Common myeloid progenitor, CD34-positive (primary cell): ENCODE measurements at regions not wholly inside any gene's neighbourhood (a gene's known extent, or its start where the extent isn't known, plus 50 kb on each side); places are given as distances from the start of the nearest gene placed in this dataset.

Source experiments
- CTCF ChIA-PET: fragments of 350-600 bp; sonication (Branson Sonifier 250); formaldehyde crosslinking; loops from one replicate; lab custom pipeline; 2021; ENCODE audit warnings: antibody characterized with exemption; lab: Charles Lee
- POLR2A ChIA-PET: fragments of 350-600 bp; sonication (Branson Sonifier 250); formaldehyde crosslinking; loops from one replicate; lab custom pipeline; 2021; ENCODE audit warnings: antibody characterized with exemption; lab: Charles Lee
- DNase-seq, 3 donors: peaks; one replicate each; pipeline versions ENCODE4 v3.0.0 to v3.0.0-alpha.2; 2013
- H3K27ac ChIP-seq, 2 experiments: 1 replicate in 1 of 2; 2 replicates in 1 of 2; pipeline ENCODE4 v1.7.0; 2013; ENCODE audit warnings: inconsistent platforms in 2 of 2, low read length in 2 of 2, mild to moderate bottlenecking in 2 of 2, low read depth in 1 of 2, moderate library complexity in 1 of 2; ENCODE audit not compliant: severe bottlenecking in 2 of 2, insufficient read depth in 1 of 2, poor library complexity in 1 of 2
- H3K27me3 ChIP-seq, 5 experiments: replicated peaks in 2 of 5; 1 replicate in 3 of 5; 2 replicates in 2 of 5; pipeline versions ENCODE4 v1.6.1 to v1.7.0; 2013; ENCODE audit warnings: low read length in 4 of 5, mild to moderate bottlenecking in 2 of 5, moderate library complexity in 2 of 5, inconsistent platforms in 1 of 5; ENCODE audit not compliant: insufficient read depth in 5 of 5, control insufficient read depth in 4 of 5
- H3K36me3 ChIP-seq, 4 experiments: 1 replicate in 2 of 4; 2 replicates in 2 of 4; pipeline versions ENCODE4 v1.6.1 to v1.7.0; 2013; ENCODE audit warnings: low read length in 3 of 4, control low read depth in 1 of 4, mild to moderate bottlenecking in 1 of 4; ENCODE audit not compliant: control insufficient read depth in 4 of 4, insufficient read depth in 4 of 4
- H3K4me1 ChIP-seq, 4 experiments: 1 replicate in 3 of 4; 2 replicates in 1 of 4; pipeline versions ENCODE4 v1.6.1 to v1.7.1; 2013; ENCODE audit warnings: low read length in 3 of 4, mild to moderate bottlenecking in 3 of 4, control low read depth in 1 of 4, inconsistent platforms in 1 of 4, moderate library complexity in 1 of 4; ENCODE audit not compliant: control insufficient read depth in 4 of 4, insufficient read depth in 4 of 4; ENCODE audit errors: control extremely low read depth in 1 of 4
- H3K4me3 ChIP-seq, 7 experiments: 1 replicate in 4 of 7; 2 replicates in 3 of 7; pipeline versions ENCODE4 v1.5.1 to v1.7.0; 2013; ENCODE audit warnings: mild to moderate bottlenecking in 7 of 7, low read length in 6 of 7, moderate library complexity in 6 of 7, inconsistent platforms in 2 of 7, low read depth in 2 of 7, control low read depth in 1 of 7; ENCODE audit not compliant: insufficient read depth in 4 of 7, control insufficient read depth in 1 of 7; ENCODE audit errors: extremely low read depth in 1 of 7
- H3K9me3 ChIP-seq, 5 experiments: 1 replicate in 4 of 5; 2 replicates in 1 of 5; pipeline versions ENCODE4 v1.6.1 to v1.7.1; 2013; ENCODE audit warnings: low read length in 4 of 5, mild to moderate bottlenecking in 2 of 5, inconsistent platforms in 1 of 5, low read depth in 1 of 5, moderate library complexity in 1 of 5; ENCODE audit not compliant: control insufficient read depth in 4 of 5, insufficient read depth in 2 of 5; ENCODE audit errors: control extremely low read depth in 1 of 5
- WGBS: methylation state at CpG from one replicate; pipeline ENCODE4 v1.1.5; 2013; ENCODE audit not compliant: insufficient coverage; 5-methylcytosine and 5-hydroxymethylcytosine counted together

DNA sequence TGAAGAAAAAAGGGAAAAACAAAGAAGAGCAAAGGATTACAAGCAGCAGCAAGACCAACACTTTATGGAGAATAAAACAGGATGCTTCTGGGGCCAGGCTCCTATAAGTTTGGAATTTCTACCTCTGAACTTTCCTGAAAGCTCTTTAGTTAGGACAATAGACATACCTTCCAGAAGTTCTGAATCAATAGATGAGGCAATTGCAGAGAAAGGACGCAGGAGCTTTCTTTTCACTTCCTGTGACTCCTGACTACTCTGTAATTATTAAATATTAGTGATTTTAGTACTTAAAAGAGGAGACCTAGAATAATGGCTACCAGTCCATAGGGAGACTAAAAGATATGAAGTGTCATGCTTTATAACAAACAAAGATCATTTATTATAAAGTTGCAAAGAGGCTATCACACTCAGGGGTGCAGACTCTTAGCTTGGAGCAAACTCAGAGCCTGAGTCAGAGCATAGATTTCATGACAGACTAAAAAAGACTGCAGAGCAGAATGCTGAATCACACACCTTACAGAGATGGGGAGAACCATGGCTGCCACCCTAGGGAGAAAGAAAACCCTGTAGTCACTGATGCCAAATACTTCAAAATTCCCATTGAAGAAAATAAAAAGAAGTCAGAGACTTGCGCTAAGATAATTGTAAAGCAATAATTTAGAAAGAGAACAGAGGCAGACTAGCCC is 52.5 kb upstream of the FAM136A start:
- Histone ChIP-seq H3K4me1 (peaks cover 0 to 2% (median 0%) of the 10 kb centered on the region in 4 experiments), H3K36me3 (no peaks in the 10 kb centered on the region), H3K27me3 (peaks cover 0 to 70% (median 9%) of the 10 kb centered on the region in 5 experiments), H3K27ac (no peak overlapping the region), H3K4me3 (no peak overlapping the region), H3K9me3 (no peaks in the 10 kb centered on the region)
- no peak for DNase-seq
- ChIA-PET POLR2A (no interaction called here), CTCF (interaction anchor here (1.0 to 4.1 kb wide), 2 partner anchors 11 to 216 kb away, joined by 3 to 12 read pairs; no protein-coding TSS in a partner anchor)
- WGBS: 93% methylated on average over 1 of the region's 2 CpGs
